ENCODE measurements at regions not wholly inside any gene's neighbourhood (a gene's known extent, or its start where the extent isn't known, plus 50 kb on each side); places are given as distances from the start of the nearest gene placed in this dataset.

DNA sequence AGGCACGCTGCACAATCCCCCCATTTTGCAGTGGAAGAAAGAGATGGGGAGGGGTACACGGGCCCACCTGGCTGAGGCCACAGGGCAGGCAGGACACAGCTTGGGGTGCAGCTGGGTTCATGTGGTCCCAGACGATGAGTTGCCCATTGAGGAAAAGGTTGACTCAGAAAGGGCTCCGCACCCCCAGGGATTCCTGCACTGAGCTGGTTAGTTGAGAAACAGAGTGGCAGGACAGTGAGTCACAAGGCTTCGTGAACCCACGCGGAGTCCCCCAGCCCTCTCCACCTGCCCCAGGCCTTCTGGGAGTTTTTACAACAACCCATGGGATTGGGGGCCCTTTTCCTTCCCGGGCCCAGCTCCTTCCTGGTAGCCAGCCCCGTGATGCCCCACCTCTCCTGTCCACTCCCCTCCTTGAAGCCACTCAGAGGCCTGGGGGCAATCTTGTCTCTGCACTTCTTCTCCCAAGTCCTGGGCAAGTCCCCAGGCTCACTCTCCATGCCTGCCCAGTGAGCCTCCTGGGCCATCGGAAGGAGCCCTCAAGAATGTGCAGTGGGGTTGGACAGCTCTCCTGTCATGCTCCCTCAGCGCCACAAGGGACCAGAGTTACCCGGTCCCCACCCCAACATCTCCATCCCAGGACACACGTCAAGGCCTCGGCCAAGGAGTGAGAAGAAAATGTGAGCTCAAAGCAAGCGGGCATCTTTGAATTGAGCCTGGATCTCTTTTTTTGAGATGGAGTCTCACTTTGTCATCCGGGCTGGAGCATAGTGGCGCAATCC, 251.2 kb downstream of the PARN start:
- no peaks in the 10 kb centered on the region for H3K79me2 ChIP-seq (ENCODE audit: insufficient read depth, low read length)
- Mint-ChIP-seq H3K9me3 (peaks cover 3% of the 10 kb centered on the region in 2 experiments; a peak in 4 of 5 replicates), H3K27ac (no peak overlapping the region), H3K36me3 (ENCODE audit: insufficient read depth in 1 of 3, low read depth in 3 of 3) (no peaks in the 10 kb centered on the region), H3K4me3 (no peak overlapping the region), H3K4me1 (peaks cover 5 to 6% of the 10 kb centered on the region in 2 experiments), H3K27me3 (ENCODE audit: low read depth) (no peaks in the 10 kb centered on the region)
- TF ChIP-seq CTCF (conservative IDR thresholded peaks at IDR 0.05), result no peak
- H2BK15ac ChIP-seq (ENCODE audit: low read depth, low read length), result no peak overlapping the region
- no peak overlapping the region for H4K5ac ChIP-seq (ENCODE audit: insufficient read length, low read depth, low read length)
- H3K27ac ChIP-seq (ENCODE audit: insufficient read length, low read depth, low read length), result no peak overlapping the region
- no peaks in the 10 kb centered on the region for H3K23me2 ChIP-seq (ENCODE audit: insufficient read length, low read depth, low read length, poor library complexity, severe bottlenecking)
- H3K79me1 ChIP-seq (ENCODE audit: insufficient read depth, low read depth, low read length, poor library complexity, severe bottlenecking), result no peaks in the 10 kb centered on the region
- no peaks in the 10 kb centered on the region for H3K27me3 ChIP-seq (ENCODE audit: insufficient read depth, low read length)
- H4K20me1 ChIP-seq (ENCODE audit: control insufficient read depth, insufficient read depth, insufficient read length), result no peaks in the 10 kb centered on the region
- no peaks in the 10 kb centered on the region for H3K4me1 ChIP-seq (ENCODE audit: insufficient read depth, low read length)
- H3K9me3 ChIP-seq (ENCODE audit: control insufficient read depth, low read depth, low read length), result no peaks in the 10 kb centered on the region
- H4K91ac ChIP-seq (ENCODE audit: insufficient read length, low read depth, low read length), result no peak overlapping the region
- H3K23ac ChIP-seq (ENCODE audit: insufficient read length, low read depth, low read length), result no peak overlapping the region
- no peak overlapping the region for H3K14ac ChIP-seq (ENCODE audit: insufficient read depth, low read length)
- H4K8ac ChIP-seq (replicated peaks; ENCODE audit: insufficient read length, low read depth, low read length), result no peak overlapping the region
- no peak overlapping the region for H2BK5ac ChIP-seq (ENCODE audit: insufficient read length, low read length)
- H2AK5ac ChIP-seq (ENCODE audit: insufficient read length, low read length), result no peak overlapping the region
- DNase-seq, result no peak
- no peak overlapping the region for H2BK12ac ChIP-seq (ENCODE audit: insufficient read length, low read depth, low read length)
- no peak overlapping the region for H3K9ac ChIP-seq (ENCODE audit: extremely low read depth, insufficient read length, low read length)
- H3K18ac ChIP-seq (ENCODE audit: insufficient read length, low read depth, low read length), result no peak overlapping the region
- H3K56ac ChIP-seq (ENCODE audit: insufficient read length, low read depth, low read length), result no peak overlapping the region
- H3K4ac ChIP-seq (ENCODE audit: low read depth, low read length), result no peak overlapping the region
- no peak overlapping the region for H2AFZ ChIP-seq (ENCODE audit: low read length)
- H3K4me2 ChIP-seq (ENCODE audit: insufficient read depth, insufficient read length, low read length), result no peak overlapping the region
- no peak overlapping the region for H2BK20ac ChIP-seq (ENCODE audit: low read depth, low read length, poor library complexity, severe bottlenecking)
- no peak overlapping the region for H3T11ph ChIP-seq (ENCODE audit: low read length)
- no peak overlapping the region for H2BK120ac ChIP-seq (ENCODE audit: low read depth, low read length, poor library complexity, severe bottlenecking)
- no CpG with 5 or more reads among the region's 17 CpGs for WGBS (ENCODE audit: extremely low coverage, insufficient read length, low lambda C conversion rate)

Data from H9 (cell line).